GM04503 (cell line): ENCODE measurements at regions not wholly inside any gene's neighbourhood (a gene's known extent, or its start where the extent isn't known, plus 50 kb on each side); places are given as distances from the start of the nearest gene placed in this dataset.
"Not testable (repeated sequence)": the region's sequence is repeated elsewhere in the genome, so short reads cannot be mapped to it uniquely, and the experiment has no call there.

Experiments
- DNase-seq: peaks from one replicate; pipeline ENCODE4 v3.0.0-alpha.2; 2012; ENCODE audit warnings: low read depth

DNA sequence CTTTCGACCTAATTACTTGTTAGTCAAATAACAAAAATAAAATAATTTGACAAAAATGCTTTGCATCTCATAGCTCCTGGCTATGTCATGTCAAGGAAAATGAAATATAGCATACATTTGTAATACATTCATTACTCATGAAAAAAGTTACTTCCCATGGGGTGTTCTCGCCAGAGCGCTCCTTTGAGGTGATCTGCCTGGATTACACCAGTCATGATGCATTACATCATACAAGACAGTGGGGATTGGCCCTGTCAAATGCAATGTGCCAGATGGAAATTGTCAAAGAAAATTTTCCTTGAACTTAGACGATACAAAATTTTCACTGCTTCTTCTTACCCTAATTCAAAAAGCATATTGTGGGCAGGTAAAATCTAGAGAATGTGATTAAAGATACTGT, 215.6 kb upstream of the B3GALT2 start:
- DNase-seq: no peak

DNA sequence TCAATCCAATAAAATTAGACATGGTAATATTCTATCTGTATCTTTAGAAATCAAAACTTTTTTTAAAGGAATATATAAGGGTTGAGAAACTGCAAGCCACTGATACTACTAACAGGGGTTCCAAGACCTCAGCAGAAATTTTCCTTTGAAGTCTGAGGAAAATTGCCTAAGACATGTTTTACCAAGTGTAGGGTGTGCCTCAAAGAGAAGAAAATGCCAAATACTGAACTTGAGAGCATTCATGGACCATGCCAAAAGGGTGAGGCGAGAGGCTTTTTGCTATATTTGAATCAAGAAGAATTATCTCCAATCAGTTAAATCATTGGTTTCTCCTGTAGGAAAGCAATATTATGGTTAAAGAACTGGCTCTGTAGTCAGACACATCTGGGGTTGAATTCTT, 207.9 kb upstream of the B3GALT2 start:
- no peak for DNase-seq

DNA sequence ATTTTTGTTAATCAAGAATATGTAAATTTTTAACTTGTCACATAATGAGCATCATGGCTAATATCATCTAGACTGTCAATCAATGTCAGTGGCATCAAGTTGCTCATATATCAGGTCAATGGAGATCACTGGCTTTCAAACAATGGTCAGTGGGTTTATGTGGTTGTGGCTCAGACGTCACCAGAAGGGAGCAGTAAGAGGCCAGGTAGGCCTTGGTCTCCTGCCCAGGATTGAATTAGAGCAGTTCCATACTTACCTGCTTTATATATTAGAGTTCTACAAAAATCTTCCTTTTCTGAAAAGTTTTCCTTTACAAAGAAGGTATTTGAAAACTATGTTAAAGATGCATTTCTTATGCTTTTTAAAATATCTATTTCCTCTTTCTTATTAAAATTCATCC, 206.3 kb upstream of the B3GALT2 start:
- no peak for DNase-seq

DNA sequence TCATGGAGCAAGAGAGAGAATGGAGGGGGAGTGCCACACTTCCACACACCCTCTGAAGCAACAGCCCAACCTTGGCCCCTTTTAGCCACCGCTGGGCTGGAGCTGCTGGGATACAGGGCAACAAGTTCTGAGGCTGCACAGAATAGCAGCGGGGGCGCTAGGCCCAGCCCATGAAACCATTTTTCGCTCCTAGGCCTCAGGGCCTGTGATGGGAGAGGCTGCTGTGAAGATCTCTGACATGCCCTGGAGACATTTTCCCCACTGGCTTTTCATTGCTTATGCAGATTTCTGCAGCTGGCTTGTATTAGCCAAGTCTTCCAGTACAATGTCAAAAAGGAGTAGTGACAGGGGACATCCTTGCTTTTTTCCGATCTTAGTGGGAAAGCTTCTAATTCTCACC, 202.3 kb upstream of the B3GALT2 start:
- no peak for DNase-seq

DNA sequence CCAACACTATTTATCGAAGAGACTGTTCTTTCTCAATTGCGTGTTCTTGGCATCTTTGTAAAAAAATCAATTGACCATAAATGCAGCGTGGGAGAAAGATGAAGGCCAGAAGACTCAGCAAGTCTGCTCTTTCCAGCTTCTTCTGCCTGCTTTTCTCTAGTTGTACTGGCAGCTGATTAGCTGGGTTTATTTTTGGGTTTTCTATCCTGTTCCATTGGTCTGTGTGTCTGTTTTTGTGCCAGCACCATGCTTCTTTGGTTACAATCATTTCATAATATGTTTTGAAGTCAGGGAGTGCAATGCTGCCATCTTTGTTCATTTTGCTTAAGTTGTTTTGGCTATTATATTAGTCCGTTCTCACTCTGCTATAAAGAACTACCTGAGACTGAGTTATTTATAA, 201.8 kb upstream of the B3GALT2 start:
- no peak for DNase-seq

DNA sequence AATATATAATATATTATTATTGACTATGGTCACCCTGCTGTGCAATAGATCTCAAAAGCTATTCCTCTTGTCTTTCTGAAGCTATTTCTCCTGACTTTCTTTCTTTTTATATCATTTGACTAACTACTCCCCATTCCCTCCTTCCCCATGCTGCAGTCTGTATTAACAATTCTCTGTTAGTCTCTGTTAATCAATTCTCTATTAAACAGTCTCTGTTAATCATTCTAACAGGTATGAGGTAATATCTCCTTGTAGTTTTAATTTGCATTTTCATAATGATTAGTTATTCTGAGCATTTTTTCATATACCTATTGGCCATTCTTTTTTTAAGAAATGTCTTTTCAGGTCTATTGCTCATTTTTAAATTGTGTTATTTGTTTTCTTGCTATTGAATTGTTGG, 201.0 kb upstream of the B3GALT2 start:
- no peak for DNase-seq

DNA sequence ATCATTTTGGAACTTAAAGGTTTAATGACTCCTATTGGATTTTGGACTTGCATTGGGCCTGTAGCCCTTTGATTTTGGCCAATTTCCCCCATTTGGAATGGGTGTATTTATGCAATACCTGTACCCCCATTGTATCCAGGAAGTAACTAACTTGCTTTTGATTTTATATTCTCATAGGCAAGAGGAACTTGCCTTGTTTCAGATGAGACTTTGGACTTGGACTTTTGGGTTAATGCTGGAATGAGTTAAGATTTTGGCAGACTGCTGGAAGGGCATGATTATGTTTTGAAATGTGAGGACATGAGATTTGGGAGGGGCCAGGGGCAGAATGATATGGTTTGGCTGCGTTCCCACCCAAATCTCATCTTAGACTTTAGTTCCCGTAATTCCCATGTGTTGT, 192.0 kb upstream of the B3GALT2 start:
- not testable (repeated sequence) for DNase-seq

DNA sequence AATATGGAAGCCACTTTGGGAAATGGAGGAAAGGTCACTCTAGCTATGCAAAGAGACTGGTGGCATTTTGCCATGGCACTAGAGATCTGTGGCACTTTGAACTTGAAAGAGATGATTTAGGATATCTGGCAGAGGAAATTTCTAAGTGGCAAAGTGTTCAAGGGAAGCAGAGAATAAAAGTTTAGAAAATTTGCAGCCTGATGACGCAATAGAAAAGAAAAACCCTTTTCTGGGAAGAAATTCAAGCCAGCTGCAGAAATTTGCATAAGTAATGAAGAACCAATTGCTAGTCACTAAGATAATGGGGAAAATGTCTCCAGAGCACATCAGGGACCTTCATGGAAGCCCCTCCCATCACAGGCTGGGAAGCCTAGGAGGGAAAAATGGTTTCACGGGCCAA, 191.1 kb upstream of the B3GALT2 start:
- DNase-seq: no peak

DNA sequence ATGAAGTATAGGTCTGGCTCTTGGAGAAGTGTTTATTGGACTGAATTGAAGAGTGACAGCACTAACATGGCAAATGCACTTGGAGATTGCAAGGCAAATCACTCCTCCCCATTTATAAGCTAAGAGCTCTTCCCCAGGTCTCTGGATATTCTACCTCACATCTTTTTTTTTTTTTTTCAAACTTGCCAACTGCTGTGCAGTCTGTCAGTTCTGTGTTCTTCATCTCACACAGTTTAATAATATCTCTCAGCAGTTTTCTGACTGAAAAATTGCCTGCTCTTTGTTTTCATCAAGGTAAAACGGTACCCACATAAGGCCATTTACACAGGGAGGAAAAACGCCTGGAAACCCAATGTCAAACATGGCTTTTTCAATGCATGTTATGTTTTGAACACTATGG, 186.1 kb upstream of the B3GALT2 start:
- DNase-seq: no peak

DNA sequence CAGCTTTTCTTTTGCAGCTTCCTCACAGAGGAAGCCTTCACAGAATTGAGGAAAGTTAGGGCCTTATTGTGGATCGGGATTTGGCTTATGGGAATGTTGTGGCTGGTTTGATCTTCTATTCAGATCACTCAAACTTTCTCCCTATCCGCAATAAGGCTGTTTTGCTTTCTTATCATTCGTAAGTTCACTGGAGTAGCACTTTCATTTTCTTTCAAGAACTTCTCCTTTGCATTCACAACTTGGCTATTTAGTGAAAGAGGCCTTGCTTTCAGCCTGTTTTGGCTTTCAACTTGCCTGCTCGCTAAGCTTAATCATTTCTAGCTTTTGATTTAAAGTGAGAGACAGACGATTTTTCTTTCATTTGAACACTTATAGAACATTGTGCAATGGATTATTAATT, 181.9 kb upstream of the B3GALT2 start:
- no peak for DNase-seq

DNA sequence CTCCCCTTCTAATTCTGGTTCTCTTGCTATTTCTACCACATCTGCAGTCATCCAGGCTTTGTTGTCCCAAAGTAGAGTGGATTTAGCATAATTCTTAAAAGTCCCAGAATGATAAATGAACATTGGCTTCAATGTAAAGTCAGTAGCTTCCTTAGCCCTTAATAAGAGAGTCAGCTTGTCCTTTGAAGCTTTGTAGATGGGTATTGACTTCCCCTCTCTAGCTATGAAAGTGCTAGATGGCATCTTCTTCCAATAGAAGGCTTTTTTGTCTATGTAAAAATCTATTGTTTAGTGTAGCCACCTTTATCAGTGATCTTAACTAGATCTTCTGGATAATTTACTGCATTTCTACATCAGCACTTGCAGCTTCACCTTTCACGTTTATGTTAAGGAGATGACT, 181.4 kb upstream of the B3GALT2 start:
- no peak for DNase-seq

DNA sequence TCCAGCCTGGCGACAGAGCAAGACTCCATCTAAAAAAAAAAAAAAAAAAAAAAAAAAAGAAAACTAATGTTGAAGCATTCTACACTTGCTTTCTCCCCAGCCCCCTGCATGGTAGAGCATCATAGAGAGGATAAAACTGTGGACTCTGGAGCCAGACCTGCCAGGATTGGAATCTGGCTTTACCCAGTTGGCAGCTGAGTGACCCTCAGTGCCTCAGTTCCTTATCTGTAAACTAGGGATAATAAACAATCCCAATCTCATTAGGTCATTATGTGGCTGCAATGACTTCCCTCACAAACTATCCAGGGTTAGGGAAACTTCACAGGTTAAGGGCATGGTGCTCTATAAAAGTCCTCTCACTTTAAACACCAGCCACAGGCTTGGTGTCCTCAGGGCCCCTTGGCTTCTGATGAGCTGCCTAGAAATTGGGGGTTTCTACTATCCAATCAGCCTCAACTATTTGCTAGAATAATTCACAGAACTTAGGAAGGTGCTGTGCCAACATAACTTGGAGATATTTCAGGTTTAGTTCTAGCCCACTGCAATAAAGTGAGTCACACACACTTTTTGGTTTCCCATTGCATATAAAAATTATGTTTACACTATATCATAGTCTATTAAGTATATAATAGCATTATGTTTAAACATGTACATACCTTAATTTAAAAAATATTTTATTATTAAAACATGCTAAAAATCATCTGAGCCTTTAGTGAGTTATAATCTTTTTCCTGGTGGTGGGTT, 180.5 kb upstream of the B3GALT2 start:
- DNase-seq: no peak

DNA sequence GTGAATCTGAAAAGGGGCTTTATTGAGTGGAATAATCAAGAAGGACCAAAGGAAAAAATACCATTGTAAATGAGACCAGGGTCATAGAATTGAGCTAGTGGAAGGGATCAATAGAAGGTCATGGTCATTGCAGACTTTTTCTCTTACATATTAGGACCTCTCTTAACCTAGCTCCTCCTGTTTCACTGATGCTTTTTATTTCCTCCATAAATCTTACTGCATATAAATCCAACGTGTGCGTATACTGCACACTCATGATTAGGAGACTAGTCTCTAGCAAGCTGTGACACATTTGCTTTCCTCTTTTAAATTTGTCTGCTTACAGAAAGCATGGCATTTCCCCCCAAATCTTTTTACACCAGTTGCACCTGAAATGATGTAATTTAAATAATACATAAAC, 179.6 kb upstream of the B3GALT2 start:
- no peak for DNase-seq

DNA sequence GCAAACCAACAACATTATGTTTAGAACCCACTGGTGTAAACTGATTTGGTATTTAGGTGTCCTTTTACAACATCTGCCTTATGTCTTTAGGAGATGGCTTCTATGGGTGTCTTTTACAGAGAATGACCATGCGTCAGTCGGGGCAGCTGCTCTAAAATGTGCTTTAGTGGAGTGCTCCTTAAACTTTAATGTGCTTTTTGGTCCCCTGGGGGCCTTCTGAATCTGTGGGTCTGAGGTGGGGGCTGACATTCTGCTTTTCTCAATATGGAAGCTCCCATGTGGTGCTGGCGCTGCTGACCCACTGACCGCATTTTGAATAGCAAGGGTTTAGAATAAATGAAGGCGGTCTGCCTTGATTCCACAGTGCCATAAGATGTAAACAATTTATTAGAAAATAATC, 173.2 kb upstream of the B3GALT2 start:
- no peak for DNase-seq

DNA sequence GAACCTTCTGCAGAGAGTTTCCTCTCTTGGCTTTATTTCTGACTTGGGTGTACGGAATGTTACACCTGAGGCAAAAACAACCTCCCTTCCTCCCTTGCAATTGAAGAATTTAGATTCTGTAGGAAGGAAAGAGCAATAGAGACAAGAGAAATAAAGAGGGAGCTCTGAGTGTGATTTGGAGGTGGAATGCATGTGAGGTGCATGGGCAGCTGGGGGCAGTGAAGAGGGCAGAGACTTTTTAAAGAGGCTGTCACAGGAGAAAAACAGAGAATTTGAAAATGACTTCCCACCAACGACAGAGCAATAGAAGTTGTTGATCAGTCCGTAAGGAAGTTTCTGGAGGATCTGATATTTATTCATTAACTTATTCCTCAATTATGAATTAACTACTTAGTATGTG, 172.0 kb upstream of the B3GALT2 start:
- no peak for DNase-seq

DNA sequence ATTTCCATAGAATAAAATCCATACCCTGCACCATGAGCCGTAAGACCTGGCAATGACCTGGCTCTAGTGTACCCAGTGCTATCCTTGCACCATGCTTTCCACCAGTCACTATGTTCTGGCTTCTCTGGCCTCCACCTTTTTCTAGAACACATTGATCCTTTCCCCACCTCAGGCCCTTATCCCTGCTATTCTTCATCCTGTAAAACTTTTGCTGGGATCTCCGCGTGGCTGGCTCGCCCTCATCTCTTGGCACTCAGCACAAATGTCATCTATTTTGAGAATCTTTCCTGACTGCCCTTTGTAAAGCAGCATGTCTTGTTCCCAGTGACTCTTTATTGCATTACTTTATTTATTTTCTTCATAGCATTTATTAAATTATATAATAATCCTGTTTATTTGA, 169.8 kb upstream of the B3GALT2 start:
- no peak for DNase-seq

DNA sequence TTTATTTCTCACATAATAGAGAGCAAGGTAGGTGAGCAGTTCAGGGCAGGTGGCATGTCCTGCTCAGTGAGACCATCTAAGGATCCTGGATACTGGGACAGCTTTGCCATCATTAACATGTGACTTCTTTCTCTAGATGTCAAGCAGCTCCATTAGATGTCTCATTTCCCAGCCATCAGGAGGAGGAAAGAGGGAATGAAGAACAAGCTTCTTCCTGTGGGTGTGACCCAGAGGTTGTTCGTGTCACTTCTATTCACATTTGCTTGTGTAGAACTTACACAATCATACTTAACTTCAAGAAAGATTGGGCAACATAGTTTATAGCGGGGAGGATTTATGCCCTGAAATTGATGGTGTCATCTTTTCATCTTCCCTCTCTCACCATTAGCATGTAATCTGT, 169.2 kb upstream of the B3GALT2 start:
- DNase-seq: no peak

DNA sequence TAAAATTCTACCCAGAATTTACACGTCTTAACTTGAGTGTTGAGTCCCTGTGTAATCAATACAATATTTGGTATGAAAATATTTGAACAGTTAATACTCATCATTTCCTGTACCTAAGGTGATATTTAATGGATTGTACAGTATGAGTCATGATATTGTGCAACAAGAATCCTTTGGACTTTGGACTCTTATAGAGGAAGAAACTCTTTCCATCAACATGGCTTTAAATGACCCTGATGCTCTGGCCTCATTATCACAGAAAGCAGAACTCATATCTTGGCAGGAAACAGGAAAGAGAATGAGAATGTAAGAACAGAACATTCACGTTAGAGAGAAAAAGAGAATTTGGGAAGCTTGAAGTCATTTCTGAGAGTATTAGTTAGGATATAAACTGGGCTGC, 168.8 kb upstream of the B3GALT2 start:
- DNase-seq: no peak

DNA sequence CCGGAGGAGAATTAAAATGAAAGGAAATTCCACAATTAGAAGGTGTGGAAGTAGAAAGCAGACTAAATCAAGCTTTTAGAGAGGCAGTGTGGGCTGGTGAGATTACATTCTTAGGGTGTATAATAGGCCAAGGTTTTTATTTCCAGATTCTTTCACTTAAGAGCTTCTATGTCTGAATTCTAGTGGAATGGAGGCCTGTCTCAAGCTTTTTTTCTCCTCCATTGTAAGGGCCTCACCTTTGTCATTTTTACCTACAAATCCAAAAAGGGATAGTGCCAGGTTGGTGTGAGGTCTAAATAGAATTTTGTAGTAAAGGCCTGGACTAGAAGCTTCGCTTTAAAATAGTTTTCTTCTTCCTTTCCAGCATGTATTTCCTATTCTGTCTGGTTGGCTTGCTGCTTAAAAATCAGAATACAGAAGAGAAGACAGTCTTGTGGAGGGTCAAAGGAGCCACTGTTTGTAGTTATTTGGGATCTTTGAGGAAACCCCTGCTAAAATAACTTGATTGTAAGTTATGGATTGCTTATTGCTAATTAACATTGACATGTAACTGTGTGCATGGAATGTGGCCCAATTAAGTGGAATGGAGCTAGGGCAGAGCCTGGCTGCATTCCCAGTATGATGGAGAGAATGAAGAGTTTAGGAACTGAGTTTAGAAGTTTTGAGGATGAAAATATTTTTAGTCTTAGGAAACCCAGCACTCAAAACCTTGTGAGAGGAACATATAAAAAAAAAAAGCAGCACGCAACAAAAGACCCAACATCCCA, 162.5 kb upstream of the B3GALT2 start:
- no peak for DNase-seq

DNA sequence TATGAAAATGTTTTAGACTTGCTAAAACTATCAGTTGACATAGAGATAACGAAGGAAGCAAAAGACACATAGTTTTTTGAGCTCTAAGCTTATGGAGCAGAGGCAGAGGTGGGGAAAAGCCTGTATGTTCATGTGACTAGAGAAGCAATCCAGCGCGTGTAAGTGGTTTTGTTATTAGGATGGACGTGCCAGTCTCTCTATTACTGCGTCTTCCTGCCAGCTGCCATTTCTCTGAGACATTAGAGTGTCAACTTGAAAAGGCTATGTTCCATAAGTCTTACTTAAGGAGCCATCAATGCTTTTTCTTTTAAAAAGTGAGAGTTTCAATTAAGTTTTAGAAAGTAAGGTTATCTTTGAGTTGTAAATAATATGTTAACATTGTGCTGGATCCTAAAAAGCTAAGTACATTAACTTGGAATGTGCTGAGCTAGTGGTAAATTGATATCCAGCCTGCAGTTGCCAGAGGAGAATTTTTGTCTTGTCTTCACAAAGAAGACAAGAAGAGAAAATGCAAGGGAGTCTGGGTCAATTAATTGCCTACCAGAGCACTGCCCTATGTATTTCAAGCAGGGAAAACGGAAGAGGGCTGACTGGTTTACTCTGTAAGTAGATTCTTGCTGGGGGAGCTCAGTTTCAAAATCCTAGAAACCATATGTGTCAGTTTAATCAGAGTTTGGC, 161.8 kb upstream of the B3GALT2 start:
- DNase-seq: no peak

DNA sequence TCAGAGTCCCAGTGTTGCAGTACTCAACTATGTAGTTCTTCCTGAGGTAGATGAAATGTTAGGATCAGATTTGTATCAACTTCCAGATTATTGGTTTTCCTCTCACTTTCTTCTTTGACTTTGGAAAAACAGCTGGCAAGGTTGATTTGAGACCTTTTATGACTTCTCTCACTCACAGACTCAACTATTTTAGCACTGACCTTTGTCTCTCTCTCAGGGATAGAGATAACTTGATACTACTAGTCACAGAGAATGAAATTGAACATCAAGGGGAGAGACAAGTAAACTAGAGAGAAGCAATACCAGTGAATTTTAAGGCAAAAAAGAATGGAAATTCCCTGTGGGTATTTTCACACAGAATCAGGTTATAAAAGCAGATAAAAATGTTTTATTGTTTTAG, 159.7 kb upstream of the B3GALT2 start:
- DNase-seq: no peak

DNA sequence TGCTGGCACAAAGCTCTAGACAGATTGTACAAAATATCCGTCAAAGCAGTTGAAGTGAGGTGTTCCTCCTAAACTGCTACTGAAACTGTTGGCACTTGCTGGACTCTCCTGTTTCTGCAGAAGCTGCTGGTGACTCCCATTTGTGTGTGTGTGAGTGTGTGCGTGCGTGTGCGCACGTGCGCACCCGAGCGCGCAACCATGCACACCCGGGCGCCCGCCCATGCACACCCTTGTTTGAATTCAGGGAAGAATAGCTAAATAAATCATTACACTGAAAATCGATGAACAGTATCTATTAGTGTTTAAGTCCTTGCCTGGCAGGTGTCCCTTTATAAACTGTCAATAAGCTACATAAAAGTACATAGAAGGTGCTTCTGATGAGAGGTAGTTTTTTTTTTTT, 156.4 kb upstream of the B3GALT2 start:
- DNase-seq: no peak

DNA sequence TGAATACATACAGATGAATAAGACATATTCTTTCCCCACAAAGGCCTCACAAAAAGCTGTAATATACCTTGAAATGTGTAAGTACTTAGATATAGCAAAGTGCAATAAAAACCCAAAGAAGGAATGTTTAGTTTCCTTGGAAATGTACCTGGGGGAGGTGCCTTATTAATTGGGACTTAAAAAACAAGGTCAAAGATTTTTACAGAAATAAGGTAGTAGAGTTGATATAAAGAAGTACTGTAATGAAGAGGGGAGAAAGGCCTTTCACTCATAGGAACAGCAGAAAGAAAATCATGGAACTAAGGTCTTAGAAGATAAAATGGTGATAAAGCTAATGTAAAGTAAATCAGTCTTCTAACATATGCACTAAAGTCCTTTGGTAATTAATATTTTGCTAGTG, 153.9 kb upstream of the B3GALT2 start:
- DNase-seq: no peak
